ENCODE measurements at regions not wholly inside any gene's neighbourhood (a gene's known extent, or its start where the extent isn't known, plus 50 kb on each side); places are given as distances from the start of the nearest gene placed in this dataset.

DNA sequence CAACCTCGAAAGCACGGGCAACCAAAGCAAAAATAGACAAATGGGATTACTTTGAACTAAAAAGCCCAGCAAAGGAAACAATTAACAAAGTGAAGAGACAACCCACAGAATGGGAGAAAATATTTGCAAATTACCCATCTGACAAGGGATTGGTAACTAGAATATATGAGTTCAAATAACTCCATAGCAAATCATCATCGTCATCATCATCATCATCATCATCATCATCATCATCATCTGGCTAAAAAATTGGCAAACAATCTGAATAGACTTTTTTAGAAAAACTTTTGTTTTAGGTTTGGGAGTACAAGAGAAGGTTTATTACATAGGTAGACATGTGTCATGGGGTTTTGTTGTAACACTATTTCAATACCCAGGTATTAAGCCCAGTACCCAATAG is 1239.3 kb upstream of the FAM98A start:
- TF ChIP-seq, protein P1, sequence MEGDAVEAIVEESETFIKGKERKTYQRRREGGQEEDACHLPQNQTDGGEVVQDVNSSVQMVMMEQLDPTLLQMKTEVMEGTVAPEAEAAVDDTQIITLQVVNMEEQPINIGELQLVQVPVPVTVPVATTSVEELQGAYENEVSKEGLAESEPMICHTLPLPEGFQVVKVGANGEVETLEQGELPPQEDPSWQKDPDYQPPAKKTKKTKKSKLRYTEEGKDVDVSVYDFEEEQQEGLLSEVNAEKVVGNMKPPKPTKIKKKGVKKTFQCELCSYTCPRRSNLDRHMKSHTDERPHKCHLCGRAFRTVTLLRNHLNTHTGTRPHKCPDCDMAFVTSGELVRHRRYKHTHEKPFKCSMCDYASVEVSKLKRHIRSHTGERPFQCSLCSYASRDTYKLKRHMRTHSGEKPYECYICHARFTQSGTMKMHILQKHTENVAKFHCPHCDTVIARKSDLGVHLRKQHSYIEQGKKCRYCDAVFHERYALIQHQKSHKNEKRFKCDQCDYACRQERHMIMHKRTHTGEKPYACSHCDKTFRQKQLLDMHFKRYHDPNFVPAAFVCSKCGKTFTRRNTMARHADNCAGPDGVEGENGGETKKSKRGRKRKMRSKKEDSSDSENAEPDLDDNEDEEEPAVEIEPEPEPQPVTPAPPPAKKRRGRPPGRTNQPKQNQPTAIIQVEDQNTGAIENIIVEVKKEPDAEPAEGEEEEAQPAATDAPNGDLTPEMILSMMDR (IDR thresholded peaks at IDR 0.05; ENCODE audit: low read depth, low read length, poor library complexity, severe bottlenecking), result no peak
- TF ChIP-seq EZH2phosphoT487 (IDR thresholded peaks at IDR 0.05; ENCODE audit: borderline replicate concordance, low read length), result no peak
